ENCODE measurements at regions not wholly inside any gene's neighbourhood (a gene's known extent, or its start where the extent isn't known, plus 50 kb on each side); places are given as distances from the start of the nearest gene placed in this dataset.

DNA sequence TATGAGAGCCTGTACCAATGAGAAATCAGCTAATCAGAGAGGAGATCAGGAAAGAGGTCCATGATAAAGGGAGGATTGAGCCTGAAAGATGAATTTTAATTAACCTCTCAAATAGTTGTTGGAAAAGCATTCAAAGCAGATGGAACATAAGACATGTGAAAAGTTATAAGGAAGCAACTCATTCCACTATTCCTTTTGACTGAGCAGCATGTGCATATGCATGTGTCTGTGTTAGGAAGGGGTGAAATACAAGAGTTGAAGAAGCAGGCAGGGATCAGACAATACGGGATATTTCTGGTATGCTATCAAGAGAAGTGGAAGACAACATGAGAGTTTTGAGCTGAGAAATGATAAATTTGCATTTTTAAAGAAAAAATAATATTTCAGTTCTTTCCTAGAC, 624.8 kb upstream of the PTCHD4 start:
- Histone ChIP-seq H3K27me3 (no peaks in the 10 kb centered on the region), H3K27ac (no peak overlapping the region), H3K4me1 (no peaks in the 10 kb centered on the region), H3K4me3 (no peak overlapping the region), H3K36me3 (no peaks in the 10 kb centered on the region), H3K9me3 (no peaks in the 10 kb centered on the region)
- 65 to 75% methylated on average over 1 of the region's 1 CpG for WGBS, 2 donors (ENCODE audit: low coverage in 1 of 2)
- TF ChIP-seq POLR2AphosphoS5 (IDR thresholded peaks at IDR 0.05), result no peak
- TF ChIP-seq, protein P1, sequence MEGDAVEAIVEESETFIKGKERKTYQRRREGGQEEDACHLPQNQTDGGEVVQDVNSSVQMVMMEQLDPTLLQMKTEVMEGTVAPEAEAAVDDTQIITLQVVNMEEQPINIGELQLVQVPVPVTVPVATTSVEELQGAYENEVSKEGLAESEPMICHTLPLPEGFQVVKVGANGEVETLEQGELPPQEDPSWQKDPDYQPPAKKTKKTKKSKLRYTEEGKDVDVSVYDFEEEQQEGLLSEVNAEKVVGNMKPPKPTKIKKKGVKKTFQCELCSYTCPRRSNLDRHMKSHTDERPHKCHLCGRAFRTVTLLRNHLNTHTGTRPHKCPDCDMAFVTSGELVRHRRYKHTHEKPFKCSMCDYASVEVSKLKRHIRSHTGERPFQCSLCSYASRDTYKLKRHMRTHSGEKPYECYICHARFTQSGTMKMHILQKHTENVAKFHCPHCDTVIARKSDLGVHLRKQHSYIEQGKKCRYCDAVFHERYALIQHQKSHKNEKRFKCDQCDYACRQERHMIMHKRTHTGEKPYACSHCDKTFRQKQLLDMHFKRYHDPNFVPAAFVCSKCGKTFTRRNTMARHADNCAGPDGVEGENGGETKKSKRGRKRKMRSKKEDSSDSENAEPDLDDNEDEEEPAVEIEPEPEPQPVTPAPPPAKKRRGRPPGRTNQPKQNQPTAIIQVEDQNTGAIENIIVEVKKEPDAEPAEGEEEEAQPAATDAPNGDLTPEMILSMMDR (IDR thresholded peaks at IDR 0.05), result no peak
- TF ChIP-seq POLR2A (IDR thresholded peaks at IDR 0.05), result no peak
- TF ChIP-seq EP300 (IDR thresholded peaks at IDR 0.05), result no peak
- no peak for ATAC-seq

DNA sequence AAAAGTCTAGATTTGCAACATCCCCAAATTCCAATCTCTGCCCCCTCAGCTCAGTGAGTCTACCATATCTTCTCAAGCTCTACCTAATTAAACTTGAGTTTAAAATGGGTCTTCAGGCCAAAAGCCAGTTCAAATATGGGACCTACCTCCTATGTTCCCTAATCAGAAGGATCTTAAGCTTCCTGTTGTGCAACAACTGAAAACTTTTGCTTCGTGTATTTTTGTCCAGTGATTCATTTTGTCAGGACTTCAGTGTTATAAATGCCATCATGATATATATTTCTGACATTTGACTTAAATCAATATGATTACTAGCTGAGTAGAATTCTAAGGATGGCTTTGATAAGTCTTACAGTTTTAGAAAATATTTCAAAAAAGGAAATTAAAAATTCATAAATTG, 622.6 kb upstream of the PTCHD4 start:
- TF ChIP-seq POLR2AphosphoS5 (IDR thresholded peaks at IDR 0.05) (no peak), POLR2A (IDR thresholded peaks at IDR 0.05) (no peak), EP300 (IDR thresholded peaks at IDR 0.05) (no peak)
- TF ChIP-seq, protein P1 (IDR thresholded peaks at IDR 0.05), result no peak
- no peak for ATAC-seq
- H3K36me3 ChIP-seq, result no peaks in the 10 kb centered on the region
- no peak overlapping the region for H3K4me3 ChIP-seq
- no peaks in the 10 kb centered on the region for H3K4me1 ChIP-seq
- no peaks in the 10 kb centered on the region for H3K27me3 ChIP-seq
- no peaks in the 10 kb centered on the region for H3K9me3 ChIP-seq
- 44 to 65% methylated on average over 1 of the region's 1 CpG for WGBS, 2 donors (ENCODE audit: low coverage in 1 of 2)
- H3K27ac ChIP-seq, result no peak overlapping the region

DNA sequence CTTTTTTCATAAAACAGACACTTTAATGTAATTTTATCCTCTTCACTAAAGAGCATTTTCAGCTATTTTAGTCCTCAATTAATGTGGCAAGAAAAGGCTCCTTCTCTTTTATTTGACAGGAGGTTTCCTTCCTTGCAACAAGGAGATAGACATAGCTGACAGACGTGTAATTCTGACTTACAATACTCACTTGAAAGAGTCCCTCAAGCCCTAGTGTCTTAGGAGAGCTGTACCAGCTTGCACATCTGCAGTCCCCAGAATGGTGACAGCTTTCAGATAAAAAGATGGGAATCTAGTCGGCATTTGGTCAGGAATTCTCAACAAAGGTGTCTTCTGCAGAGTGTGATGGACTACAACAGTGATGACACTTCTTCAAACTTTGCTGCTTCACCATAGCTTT, 603.7 kb upstream of the PTCHD4 start:
- no peaks in the 10 kb centered on the region for H3K4me1 ChIP-seq
- WGBS, 2 donors (ENCODE audit: low coverage in 1 of 2), result 42 to 62% methylated on average over 2 of the region's 2 CpGs
- no peaks in the 10 kb centered on the region for H3K36me3 ChIP-seq
- H3K9me3 ChIP-seq, result no peaks in the 10 kb centered on the region
- TF ChIP-seq, protein P1 (IDR thresholded peaks at IDR 0.05), result no peak
- TF ChIP-seq EP300 (IDR thresholded peaks at IDR 0.05) (no peak), POLR2AphosphoS5 (IDR thresholded peaks at IDR 0.05) (no peak), POLR2A (IDR thresholded peaks at IDR 0.05) (no peak)
- no peaks in the 10 kb centered on the region for H3K27me3 ChIP-seq
- no peak for ATAC-seq
- no peak overlapping the region for H3K27ac ChIP-seq
- H3K4me3 ChIP-seq, result no peak overlapping the region

DNA sequence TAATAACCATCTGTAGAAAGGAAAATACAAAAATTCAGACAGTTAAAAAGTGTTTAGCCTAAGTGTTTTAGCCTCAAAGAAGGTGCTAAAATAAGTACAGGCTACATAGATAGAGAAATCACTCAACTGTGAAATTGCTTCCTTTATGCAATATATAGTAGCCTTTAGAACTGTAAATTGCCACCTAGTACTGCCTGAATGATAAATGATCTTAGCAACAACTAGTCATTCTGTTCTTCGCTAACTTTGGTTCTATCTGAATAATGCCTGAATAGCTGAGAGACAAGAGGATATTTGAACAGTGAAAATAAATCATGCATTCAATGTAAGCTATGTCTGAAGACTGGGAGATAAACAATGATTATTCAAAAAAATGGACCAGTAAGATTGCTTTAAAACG, 603.3 kb upstream of the PTCHD4 start:
- no peaks in the 10 kb centered on the region for H3K27me3 ChIP-seq
- TF ChIP-seq EP300 (IDR thresholded peaks at IDR 0.05), result no peak
- TF ChIP-seq POLR2AphosphoS5 (IDR thresholded peaks at IDR 0.05), result no peak
- TF ChIP-seq POLR2A (IDR thresholded peaks at IDR 0.05), result no peak
- TF ChIP-seq, protein P1 (IDR thresholded peaks at IDR 0.05), result no peak
- H3K4me3 ChIP-seq, result no peak overlapping the region
- H3K4me1 ChIP-seq, result no peaks in the 10 kb centered on the region
- WGBS, 2 donors (ENCODE audit: low coverage in 1 of 2), result 13 to 28% methylated on average over 2 of the region's 2 CpGs
- no peak overlapping the region for H3K27ac ChIP-seq
- ATAC-seq, result no peak
- no peaks in the 10 kb centered on the region for H3K9me3 ChIP-seq
- no peaks in the 10 kb centered on the region for H3K36me3 ChIP-seq

DNA sequence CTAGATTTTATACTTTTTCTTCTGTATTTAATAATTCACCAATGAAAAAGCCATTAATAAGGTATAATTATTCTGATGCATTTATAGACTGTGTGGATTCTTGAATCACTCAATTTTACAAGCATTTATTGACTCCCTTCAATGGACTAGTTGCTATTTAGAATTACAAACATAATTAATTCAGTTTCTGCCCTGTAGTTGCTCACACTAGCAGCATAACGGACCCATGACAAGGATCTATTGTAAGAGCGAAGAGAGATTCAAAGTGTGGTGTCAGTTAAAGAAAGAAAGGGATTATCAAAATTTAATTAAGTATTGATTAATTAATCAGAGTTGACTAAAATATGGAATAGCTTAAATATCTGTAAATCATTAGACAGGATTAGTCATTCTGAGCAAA, 602.6 kb upstream of the PTCHD4 start:
- TF ChIP-seq EP300 (IDR thresholded peaks at IDR 0.05) (no peak), POLR2A (IDR thresholded peaks at IDR 0.05) (no peak), POLR2AphosphoS5 (IDR thresholded peaks at IDR 0.05) (no peak)
- TF ChIP-seq, protein P1 (IDR thresholded peaks at IDR 0.05), result no peak
- Histone ChIP-seq H3K36me3 (no peaks in the 10 kb centered on the region), H3K27me3 (no peaks in the 10 kb centered on the region), H3K27ac (no peak overlapping the region), H3K9me3 (no peaks in the 10 kb centered on the region), H3K4me1 (no peaks in the 10 kb centered on the region), H3K4me3 (no peak overlapping the region)
- 73 to 86% methylated on average over 2 of the region's 2 CpGs for WGBS, 2 donors (ENCODE audit: low coverage in 1 of 2)
- ATAC-seq, result no peak

Data from gastroesophageal sphincter (tissue), 4 donors.